ENCODE measurements at regions not wholly inside any gene's neighbourhood (a gene's known extent, or its start where the extent isn't known, plus 50 kb on each side); places are given as distances from the start of the nearest gene placed in this dataset.

DNA sequence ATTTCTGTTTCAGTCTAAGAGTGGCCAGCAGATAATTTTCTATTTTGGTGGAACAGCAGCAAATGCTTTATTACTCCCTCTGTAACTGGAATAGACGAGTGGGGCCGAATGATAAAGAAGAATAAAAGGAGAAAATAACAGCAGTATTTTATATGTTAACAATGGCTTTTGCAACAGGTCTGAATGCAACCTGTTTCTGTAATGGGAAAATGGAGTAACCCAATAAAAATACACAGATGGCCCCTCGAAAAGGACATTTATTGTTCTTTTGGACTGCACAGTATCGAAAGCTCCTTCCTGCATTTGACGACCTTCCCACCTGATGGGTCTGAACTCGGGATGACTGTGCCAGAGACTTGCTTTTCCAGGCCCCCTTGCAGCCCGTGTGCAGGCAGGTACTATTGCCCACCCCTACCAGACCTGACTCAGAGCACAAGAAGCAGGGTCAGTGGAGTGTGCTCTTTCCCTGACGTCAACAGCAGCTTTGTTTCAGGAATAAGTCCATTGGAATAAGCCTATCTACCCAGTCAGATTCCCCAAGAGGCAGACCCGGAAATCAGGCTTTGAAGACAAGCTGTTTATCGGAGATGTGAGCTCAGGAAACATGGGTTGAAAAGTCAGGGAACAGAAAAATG lies 306.5 kb upstream of the NEBL start:
- no peaks in the 10 kb centered on the region for H3K27me3 ChIP-seq (ENCODE audit: insufficient read depth, insufficient read length)
- H3K9me3 ChIP-seq (ENCODE audit: insufficient read depth, low read length): peaks cover 23% of the 10 kb centered on the region
- H3K36me3 ChIP-seq (ENCODE audit: insufficient read depth, insufficient read length, low read length): no peaks in the 10 kb centered on the region
- no peak for DNase-seq (ENCODE audit: low read depth, low spot score)
- H3K4me3 ChIP-seq (ENCODE audit: insufficient read length, low read depth): no peak overlapping the region
- H3K4me1 ChIP-seq (ENCODE audit: insufficient read depth, insufficient read length): no peaks in the 10 kb centered on the region
- H3K9ac ChIP-seq (ENCODE audit: insufficient read length, low read depth): no peak overlapping the region
- no peak for TF ChIP-seq SUZ12 (IDR thresholded peaks at IDR 0.05; ENCODE audit: extremely low read depth, insufficient read depth, insufficient read length)
- no peak for TF ChIP-seq YY1 (IDR thresholded peaks at IDR 0.05; ENCODE audit: insufficient read depth, insufficient read length)
- no peak for TF ChIP-seq ZNF274 (IDR thresholded peaks at IDR 0.05; ENCODE audit: low read depth, low read length)

DNA sequence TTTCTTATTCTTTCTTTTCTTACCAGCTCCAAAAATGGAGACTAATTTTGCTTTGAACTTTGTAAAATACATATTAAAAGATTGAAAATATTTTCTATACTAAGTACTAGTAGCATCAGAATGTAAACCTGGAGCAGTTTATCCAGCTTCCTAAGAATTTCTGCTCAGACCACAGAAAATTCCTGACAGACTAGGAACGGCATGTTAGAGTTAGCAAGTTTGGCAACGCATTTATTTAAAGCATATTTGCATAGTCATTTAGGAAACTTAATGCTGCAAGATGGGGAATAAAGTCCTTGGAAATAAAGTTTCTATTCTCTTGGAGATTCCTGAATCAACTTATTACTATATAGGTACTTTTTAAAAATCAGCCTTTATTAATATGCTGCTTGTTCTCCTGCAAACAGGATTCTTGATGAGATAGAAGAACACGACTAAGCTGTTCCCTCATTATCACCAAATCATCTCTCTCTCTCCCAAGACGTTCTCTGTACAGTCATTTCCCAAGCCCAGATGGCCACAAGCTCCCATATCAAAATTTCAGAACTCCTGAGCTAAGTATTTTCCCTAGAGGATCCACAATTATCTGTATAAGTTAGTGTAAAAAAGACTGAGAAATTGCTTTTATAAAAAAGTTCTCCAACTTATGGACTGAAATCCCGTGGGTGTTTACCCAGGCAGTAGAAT lies 305.8 kb upstream of the NEBL start:
- H3K9me3 ChIP-seq (ENCODE audit: insufficient read depth, low read length): peaks cover 23% of the 10 kb centered on the region
- no peak for DNase-seq (ENCODE audit: low read depth, low spot score)
- TF ChIP-seq ZNF274 (IDR thresholded peaks at IDR 0.05; ENCODE audit: low read depth, low read length) (no peak), SUZ12 (IDR thresholded peaks at IDR 0.05; ENCODE audit: extremely low read depth, insufficient read depth, insufficient read length) (no peak), YY1 (IDR thresholded peaks at IDR 0.05; ENCODE audit: insufficient read depth, insufficient read length) (no peak)
- H3K4me1 ChIP-seq (ENCODE audit: insufficient read depth, insufficient read length): no peaks in the 10 kb centered on the region
- H3K9ac ChIP-seq (ENCODE audit: insufficient read length, low read depth): no peak overlapping the region
- no peaks in the 10 kb centered on the region for H3K36me3 ChIP-seq (ENCODE audit: insufficient read depth, insufficient read length, low read length)
- H3K4me3 ChIP-seq (ENCODE audit: insufficient read length, low read depth): no peak overlapping the region
- H3K27me3 ChIP-seq (ENCODE audit: insufficient read depth, insufficient read length): no peaks in the 10 kb centered on the region

DNA sequence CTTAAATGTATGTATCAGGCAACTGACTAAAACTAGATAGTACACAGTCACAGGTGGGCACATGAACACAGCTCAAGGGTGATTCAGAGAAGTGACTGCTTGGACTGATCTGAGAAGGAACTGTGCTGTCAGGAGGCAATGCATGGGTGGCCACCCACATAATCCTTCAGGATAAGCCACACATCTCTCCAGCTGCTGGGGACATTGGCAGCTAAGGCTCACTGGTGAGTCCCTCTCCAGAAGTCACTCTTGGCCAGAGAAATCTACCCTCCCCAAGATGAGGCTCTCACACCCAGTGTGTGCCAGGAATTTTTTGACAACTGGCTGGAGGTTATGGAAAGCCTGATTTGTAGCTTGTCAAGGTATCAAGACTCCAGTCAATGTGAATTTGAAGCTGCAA lies 302.4 kb upstream of the NEBL start:
- Histone ChIP-seq H3K9me3 (ENCODE audit: insufficient read depth, low read length) (peaks cover 23% of the 10 kb centered on the region), H3K4me3 (ENCODE audit: insufficient read length, low read depth) (no peak overlapping the region), H3K9ac (ENCODE audit: insufficient read length, low read depth) (no peak overlapping the region), H3K4me1 (ENCODE audit: insufficient read depth, insufficient read length) (no peaks in the 10 kb centered on the region), H3K36me3 (ENCODE audit: insufficient read depth, insufficient read length, low read length) (no peaks in the 10 kb centered on the region), H3K27me3 (ENCODE audit: insufficient read depth, insufficient read length) (no peaks in the 10 kb centered on the region)
- DNase-seq (ENCODE audit: low read depth, low spot score): no peak
- TF ChIP-seq ZNF274 (IDR thresholded peaks at IDR 0.05; ENCODE audit: low read depth, low read length): no peak

DNA sequence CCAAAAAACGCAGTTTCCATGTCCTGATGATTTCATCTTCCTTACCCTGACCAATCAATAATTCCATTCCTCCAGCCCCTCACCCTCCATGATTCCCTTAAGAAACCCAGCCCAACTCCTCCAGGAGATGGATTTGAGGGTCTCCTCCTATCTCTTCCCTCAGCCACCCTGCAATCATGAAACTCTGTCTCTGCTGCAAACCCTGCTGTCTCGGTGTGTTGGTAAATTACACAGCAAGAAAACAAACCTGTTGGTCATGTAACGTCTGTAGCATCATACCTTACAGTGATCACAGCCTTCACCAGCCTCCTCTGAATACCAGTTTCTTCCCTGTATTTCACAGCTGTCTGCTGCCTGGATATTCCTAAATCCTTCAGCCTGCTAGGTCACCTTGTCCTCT lies 300.7 kb upstream of the NEBL start:
- Histone ChIP-seq H3K9ac (ENCODE audit: insufficient read length, low read depth) (no peak overlapping the region), H3K4me3 (ENCODE audit: insufficient read length, low read depth) (no peak overlapping the region), H3K4me1 (ENCODE audit: insufficient read depth, insufficient read length) (no peaks in the 10 kb centered on the region), H3K9me3 (ENCODE audit: insufficient read depth, low read length) (peaks cover 23% of the 10 kb centered on the region), H3K27me3 (ENCODE audit: insufficient read depth, insufficient read length) (no peaks in the 10 kb centered on the region), H3K36me3 (ENCODE audit: insufficient read depth, insufficient read length, low read length) (no peaks in the 10 kb centered on the region)
- TF ChIP-seq SUZ12 (IDR thresholded peaks at IDR 0.05; ENCODE audit: extremely low read depth, insufficient read depth, insufficient read length): no peak
- no peak for TF ChIP-seq ZNF274 (IDR thresholded peaks at IDR 0.05; ENCODE audit: low read depth, low read length)
- no peak for TF ChIP-seq YY1 (IDR thresholded peaks at IDR 0.05; ENCODE audit: insufficient read depth, insufficient read length)
- DNase-seq (ENCODE audit: low read depth, low spot score): no peak

DNA sequence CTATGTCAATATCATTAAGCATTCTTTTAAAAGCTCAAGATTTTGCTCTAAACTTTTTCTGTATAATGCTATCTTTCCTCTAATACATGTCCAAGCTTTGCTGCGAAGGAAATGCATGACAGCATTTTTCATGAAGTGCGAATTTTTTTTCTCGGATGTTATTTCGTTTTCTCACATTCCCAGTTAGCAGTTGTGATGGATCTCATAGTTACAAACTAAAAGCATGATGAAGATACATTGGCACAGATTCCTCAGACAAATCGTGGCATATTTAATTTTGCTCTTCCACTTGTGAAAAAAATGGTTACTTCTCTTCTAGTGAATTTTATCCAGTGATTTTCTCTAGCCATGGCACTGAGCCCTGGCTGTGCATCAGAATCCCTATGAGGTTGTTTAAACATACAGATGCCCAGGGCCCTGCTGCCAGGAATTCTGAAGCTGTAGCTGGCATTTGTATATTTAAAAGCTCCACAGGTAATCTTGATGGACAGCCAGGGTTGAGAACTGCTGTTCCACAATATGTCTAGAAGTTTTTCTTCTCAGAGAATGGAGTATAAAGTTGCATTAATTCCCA lies 299.8 kb upstream of the NEBL start:
- TF ChIP-seq ZNF274 (IDR thresholded peaks at IDR 0.05; ENCODE audit: low read depth, low read length) (no peak), YY1 (IDR thresholded peaks at IDR 0.05; ENCODE audit: insufficient read depth, insufficient read length) (no peak), SUZ12 (IDR thresholded peaks at IDR 0.05; ENCODE audit: extremely low read depth, insufficient read depth, insufficient read length) (no peak)
- Histone ChIP-seq H3K4me3 (ENCODE audit: insufficient read length, low read depth) (no peak overlapping the region), H3K27me3 (ENCODE audit: insufficient read depth, insufficient read length) (no peaks in the 10 kb centered on the region), H3K9me3 (ENCODE audit: insufficient read depth, low read length) (peaks cover 23% of the 10 kb centered on the region), H3K4me1 (ENCODE audit: insufficient read depth, insufficient read length) (no peaks in the 10 kb centered on the region), H3K36me3 (ENCODE audit: insufficient read depth, insufficient read length, low read length) (no peaks in the 10 kb centered on the region), H3K9ac (ENCODE audit: insufficient read length, low read depth) (no peak overlapping the region)
- DNase-seq (ENCODE audit: low read depth, low spot score): no peak

DNA sequence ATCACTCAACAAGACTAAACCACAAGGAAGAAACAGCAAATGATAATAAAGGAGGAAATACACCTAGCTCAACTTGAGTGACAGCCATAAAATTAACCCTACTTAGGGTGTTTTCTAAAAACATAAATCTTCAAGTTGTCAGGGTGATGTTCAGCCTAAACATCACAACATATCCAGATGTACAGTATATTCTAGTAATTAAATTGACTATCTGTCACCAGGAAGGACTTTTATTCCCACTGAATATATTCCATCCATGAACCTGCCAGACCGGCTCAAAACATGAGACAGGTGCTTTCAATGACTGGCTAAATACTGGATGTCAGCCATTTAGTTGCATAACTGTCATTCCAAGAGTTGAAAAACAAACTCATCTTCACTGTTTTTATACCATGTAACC lies 298.1 kb upstream of the NEBL start:
- Histone ChIP-seq H3K4me3 (ENCODE audit: insufficient read length, low read depth) (no peak overlapping the region), H3K9ac (ENCODE audit: insufficient read length, low read depth) (no peak overlapping the region), H3K4me1 (ENCODE audit: insufficient read depth, insufficient read length) (no peaks in the 10 kb centered on the region), H3K27me3 (ENCODE audit: insufficient read depth, insufficient read length) (no peaks in the 10 kb centered on the region), H3K36me3 (ENCODE audit: insufficient read depth, insufficient read length, low read length) (no peaks in the 10 kb centered on the region), H3K9me3 (ENCODE audit: insufficient read depth, low read length) (peaks cover 23% of the 10 kb centered on the region)
- TF ChIP-seq SUZ12 (IDR thresholded peaks at IDR 0.05; ENCODE audit: extremely low read depth, insufficient read depth, insufficient read length) (no peak), ZNF274 (IDR thresholded peaks at IDR 0.05; ENCODE audit: low read depth, low read length) (no peak), YY1 (IDR thresholded peaks at IDR 0.05; ENCODE audit: insufficient read depth, insufficient read length) (no peak)
- DNase-seq (ENCODE audit: low read depth, low spot score): no peak

DNA sequence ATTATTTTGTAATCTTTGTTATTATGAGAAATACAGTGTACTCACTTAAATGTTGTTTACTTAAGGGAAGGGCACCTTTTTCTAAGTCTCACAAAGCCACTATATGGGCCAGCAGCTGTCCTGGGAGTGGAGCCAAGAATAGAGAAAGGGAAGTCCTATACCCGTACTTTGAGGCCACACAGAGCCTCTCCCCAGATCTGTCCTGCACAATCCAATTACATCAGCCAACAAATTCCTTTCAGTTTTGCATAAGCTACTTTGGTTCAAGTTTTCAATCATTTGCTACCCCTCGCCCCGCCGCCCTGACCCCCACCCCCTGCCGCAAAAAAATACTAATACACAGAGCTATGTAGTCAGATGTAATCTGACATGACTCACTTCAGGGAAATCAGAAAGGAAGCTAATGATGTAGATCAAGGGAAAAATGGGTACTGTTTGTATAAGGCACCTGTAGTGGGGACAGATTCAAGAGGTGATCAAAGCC lies 297.4 kb upstream of the NEBL start:
- Histone ChIP-seq H3K4me3 (ENCODE audit: insufficient read length, low read depth) (no peak overlapping the region), H3K9ac (ENCODE audit: insufficient read length, low read depth) (no peak overlapping the region)
- DNase-seq (ENCODE audit: low read depth, low spot score): no peak

More for the DNA sequence above, 297.4 kb upstream of the NEBL start:
- Histone ChIP-seq H3K4me1 (ENCODE audit: insufficient read depth, insufficient read length) (no peaks in the 10 kb centered on the region), H3K27me3 (ENCODE audit: insufficient read depth, insufficient read length) (no peaks in the 10 kb centered on the region), H3K9me3 (ENCODE audit: insufficient read depth, low read length) (peaks cover 21% of the 10 kb centered on the region), H3K36me3 (ENCODE audit: insufficient read depth, insufficient read length, low read length) (no peaks in the 10 kb centered on the region)
- no peak for TF ChIP-seq YY1 (IDR thresholded peaks at IDR 0.05; ENCODE audit: insufficient read depth, insufficient read length)
- no peak for TF ChIP-seq SUZ12 (IDR thresholded peaks at IDR 0.05; ENCODE audit: extremely low read depth, insufficient read depth, insufficient read length)
- TF ChIP-seq ZNF274 (IDR thresholded peaks at IDR 0.05; ENCODE audit: low read depth, low read length): no peak

Data from NT2/D1 (cell line).